ENCODE measurements at regions not wholly inside any gene's neighbourhood (a gene's known extent, or its start where the extent isn't known, plus 50 kb on each side); places are given as distances from the start of the nearest gene placed in this dataset.
A peak's percentile ranks its signal among the peaks of the same experiment; 100 is the strongest.
"Not testable (repeated sequence)": the region's sequence is repeated elsewhere in the genome, so short reads cannot be mapped to it uniquely, and the experiment has no call there.

DNA sequence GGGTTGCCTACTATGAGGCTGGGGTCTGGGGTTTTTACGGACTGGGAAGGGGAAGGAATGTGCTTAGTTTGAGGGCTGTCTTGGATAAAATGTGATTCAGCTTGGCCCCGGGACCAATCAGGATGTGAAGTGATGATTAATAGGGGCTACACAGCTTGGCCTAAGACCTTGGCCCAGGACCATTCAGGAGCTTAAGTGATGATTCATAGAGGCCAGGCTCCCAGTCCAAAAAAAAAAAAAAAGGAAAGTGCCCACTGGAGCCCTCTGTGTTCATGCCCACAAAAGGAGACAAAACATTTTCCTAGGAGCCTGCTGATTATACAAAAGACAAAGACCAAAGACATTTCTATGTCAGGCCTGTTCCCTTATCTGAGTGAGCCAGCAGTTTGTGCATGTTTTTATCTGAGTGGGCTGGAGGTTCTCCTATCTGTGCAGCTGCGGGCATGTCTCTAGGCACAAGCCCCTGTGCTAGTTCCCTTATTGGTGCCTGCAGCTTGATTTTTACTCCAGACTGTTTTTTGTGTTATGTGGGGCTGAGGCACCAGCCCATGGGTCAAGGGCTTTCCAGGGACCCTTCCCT is 898.2 kb upstream of the GOT2 start:
- peak; percentile 67 for DNase-seq (ENCODE audit: low spot score)

DNA sequence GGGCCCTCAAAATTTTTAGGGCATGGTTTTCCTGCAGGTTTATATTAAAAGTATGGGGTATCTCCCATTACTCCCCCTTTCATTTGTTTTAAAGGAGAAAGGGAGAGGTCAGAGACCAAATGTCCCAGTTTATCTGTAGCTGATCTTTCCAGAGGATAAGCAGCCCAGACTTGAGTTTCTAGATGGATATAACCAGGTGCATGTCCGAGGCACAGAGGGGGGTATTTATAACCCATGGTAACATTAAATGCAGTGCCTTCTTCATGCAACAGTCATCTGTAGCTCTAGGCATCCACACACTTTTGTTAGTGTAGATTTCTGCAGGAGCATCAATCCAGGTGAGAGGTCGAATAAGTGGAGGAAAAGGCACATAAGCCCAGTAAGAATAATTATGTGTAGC is 890.3 kb upstream of the GOT2 start:
- DNase-seq (ENCODE audit: low spot score) = not testable (repeated sequence)

DNA sequence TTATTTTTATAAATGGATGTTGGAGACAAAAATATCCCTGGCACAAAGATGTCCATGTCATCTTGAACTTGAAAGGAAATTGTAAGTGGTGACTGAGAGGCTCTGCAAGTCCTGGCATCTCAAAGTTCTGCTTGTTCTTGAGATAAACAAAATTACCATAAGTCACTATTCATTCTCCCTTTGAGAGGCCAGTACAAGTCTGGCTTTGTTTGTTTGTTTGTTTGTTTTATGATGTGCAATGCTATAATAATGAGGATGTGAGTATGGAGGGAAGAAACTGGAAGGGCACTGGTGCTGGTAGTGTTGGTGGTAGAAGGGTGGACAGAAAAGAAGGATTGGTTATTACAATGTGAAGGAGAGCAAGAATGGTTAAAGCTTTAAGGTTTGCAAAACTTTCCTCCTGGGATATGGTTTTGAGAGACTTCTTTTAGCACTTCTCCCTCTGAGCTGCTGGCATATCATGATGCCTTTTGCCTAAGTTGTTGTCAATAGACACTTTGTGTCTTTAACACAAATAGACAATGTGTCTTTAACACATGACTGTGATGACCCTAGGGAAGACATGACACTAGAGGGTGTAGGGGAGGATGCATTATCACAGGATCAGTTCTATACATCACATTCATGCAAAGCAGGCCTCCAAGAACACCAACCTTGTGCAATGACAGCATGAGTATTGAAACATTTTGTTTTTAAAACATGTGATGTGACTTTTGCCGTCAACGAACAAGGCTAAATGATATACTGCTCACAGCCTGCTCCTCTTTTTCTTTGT is 880.5 kb upstream of the GOT2 start:
- DNase-seq (ENCODE audit: low spot score) = no peak

DNA sequence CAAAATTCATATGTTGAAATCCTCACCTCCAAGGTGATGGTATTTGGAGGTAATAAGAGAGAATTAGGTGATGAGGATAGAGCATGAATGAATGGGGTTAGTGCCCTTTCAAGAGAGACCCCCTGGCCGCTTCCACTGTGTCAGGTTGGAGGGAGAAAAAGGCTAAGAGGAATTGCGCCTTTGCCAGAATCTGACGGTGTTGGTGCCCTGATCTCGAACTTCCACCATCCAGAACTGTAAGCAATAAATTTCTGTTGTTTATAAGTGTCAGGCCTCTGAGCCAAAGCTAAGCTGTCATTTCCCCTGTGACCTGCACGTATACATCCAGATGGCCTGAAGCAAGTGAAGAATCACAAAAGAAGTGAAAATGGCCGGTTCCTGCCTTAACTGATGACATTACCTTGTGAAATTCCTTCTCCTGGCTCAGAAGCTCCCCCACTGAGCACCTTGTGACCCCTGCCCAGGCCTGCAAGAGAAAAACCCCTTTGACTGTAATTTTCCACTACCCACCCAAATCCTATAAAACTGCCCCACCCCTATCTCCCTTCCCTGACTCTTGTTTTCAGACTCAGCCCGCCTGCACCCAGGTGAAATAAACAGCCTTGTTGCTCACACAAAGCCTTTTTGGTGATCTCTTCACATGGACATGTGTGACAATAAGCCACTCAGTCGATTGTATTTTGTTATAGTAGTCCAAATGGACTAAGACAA is 878.9 kb upstream of the GOT2 start:
- DNase-seq (ENCODE audit: low spot score) = not testable (repeated sequence)

DNA sequence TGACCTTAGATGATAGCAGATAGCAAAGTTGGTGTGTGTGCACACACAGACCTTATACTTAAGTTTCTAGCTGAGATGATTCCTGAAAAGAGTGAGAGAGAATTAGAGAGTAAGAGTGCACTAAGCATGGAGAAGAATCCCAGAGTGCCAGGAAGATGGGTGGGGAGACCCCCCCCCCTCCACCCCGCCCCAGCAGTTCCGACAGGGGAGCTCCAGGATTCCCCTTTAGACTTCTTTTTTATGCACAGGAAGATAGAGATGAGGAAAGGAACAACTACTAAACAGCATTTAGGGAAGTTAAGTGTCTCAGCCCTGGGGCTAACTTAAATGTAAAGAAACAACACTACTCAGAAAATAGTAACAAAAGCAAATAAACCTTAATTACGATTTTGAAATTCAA is 878.0 kb upstream of the GOT2 start:
- DNase-seq (ENCODE audit: low spot score) = no peak

DNA sequence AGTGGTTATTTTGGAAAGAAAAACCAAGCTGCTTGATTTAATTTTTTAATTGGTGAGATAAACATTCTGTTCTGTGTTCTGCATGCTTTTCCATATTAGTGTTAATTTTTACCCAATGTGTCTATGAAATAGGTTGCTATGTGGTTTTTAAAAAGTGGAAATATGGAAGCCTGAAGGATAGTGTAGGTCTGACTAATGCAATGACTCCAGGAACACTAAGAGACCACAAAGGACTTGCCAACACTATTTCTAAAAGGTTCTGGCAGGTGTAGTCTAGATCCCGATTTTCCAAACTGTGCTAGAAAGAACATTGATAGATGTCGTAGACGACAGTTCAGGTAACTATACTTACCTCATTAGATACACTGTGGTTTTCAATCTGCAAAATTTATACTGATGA is 877.4 kb upstream of the GOT2 start:
- DNase-seq (ENCODE audit: low spot score) = peak; percentile 5

DNA sequence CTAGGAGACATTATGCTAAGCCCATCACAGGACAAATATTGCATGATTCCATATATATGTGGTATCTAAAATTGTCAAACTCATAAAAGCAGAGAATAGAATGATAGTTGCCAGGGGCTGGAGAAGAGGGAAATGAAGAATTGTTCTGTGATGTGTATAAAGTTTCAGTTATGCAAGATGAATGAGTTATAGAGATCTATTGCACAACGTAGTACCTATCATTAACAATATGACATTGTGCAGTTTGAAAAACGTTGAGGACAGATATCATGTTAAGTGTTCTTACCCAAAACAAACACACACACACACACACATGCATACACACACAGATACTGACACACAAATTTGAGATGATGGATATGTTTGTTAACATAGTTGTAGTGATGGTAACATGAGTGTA is 871.6 kb upstream of the GOT2 start:
- DNase-seq (ENCODE audit: low spot score) = no peak

DNA sequence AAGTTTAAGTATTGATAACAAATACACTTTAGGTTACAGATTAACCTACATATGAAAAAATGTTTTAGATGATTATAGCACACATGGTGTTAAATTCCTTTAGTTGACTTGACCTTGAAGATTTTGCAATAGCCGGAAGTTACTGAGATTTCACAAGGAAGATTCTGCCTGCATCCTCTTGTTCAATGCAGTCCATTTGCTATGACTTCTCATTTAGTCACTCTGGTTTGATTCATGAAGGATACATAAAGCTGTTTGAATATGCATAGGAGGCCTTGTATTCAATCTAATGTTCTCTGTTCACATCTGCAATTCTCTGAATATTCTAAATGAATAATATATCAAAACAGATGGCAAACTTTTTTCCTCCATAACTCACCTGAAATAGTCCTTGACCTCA is 870.2 kb upstream of the GOT2 start:
- no peak for DNase-seq (ENCODE audit: low spot score)

DNA sequence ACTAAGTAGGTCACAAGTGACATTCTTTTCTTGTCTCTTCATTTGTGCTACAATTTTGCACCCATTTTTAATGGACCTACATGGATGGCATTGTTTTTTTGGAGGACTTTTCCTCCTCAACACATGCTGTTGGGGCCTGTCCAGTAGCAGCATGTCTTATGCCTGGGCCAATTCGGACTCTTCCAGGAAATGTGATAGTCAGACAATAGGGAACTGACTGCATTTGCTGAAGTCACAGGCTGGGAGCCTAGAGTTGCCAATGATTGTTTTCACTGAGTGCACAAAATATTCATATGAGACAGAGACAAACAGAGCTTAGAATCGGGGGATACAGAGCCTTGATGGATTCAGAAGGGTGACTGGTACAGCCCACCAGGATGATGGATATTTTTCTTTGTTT is 867.3 kb upstream of the GOT2 start:
- no peak for DNase-seq (ENCODE audit: low spot score)

DNA sequence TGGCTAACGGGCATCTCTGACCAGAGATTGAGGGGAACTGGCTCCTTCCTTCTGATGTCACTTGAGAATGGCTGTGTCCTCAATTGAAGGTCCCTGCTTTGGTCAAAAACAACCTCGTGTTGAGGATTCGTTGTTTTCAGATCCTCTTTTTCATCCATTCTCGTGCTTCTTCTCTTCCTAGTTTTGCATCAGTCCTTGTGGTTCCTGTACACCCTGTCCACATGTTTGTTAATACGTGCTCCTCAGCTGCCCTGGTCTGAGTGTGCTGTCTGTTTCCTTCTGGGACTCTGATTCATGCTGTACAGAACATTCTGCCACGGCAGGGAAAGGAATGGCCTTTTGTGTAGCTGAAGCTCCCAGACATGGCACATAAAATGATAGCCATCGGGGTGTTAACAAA is 863.2 kb upstream of the GOT2 start:
- no peak for DNase-seq (ENCODE audit: low spot score)

DNA sequence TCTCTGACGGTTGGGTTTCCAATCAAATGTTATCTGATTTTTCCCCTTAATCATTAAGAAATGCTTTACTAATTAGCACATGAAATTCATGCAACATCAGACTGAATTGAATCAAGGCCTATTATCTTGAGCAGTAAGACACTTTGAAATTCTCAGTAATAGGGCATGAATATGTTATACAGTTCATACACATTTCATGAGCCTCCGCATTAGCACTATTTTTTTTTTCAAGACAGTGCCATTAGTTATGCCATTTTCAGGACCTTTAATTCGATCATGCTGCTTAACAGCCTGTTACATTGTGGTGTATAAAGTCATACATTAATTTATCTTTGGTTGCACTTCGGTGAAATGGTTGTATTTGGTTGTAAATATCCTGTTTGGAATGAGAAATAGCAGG is 862.6 kb upstream of the GOT2 start:
- DNase-seq (ENCODE audit: low spot score) = no peak

DNA sequence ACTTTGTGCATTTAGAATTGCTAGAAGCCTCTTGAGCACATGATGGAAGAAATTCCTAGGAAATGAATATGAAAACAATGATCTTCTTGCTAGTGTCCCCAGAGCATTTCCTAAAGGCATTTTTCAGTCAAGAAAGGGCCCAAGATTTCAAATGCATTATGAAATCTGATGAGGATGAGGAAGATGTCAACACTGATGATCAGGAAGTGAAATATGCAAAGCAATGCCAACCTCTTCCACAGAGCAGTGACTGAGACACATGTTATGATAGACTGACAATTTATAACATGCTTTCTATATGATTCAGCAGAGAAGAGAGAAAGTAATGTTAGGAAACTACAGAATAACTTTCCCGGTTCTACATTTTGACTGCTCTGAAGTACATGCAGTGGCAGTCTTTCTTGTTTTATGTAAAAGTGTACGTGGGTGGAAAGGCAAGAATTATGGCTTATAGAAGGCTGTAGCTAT is 859.1 kb upstream of the GOT2 start:
- peak; percentile 83 for DNase-seq (ENCODE audit: low spot score)

DNA sequence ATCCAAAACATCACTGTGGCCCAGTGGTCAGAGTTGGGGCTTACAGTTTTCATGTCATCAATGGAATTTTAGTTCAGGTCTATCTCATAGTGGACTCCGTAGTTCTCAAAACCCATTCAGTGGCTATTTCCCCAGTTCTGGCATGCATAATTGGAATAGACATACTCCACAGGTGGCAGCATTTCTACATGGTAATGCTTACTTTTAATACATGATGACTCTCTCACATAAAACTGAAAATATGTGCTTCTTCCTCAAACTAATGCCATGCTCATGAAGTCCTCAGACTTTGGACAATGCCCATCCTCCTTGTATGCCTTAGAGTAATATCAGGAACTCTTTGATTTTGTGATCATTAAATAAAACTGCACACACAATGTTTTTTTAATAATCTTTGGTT is 857.4 kb upstream of the GOT2 start:
- DNase-seq (ENCODE audit: low spot score) = peak; percentile 22

DNA sequence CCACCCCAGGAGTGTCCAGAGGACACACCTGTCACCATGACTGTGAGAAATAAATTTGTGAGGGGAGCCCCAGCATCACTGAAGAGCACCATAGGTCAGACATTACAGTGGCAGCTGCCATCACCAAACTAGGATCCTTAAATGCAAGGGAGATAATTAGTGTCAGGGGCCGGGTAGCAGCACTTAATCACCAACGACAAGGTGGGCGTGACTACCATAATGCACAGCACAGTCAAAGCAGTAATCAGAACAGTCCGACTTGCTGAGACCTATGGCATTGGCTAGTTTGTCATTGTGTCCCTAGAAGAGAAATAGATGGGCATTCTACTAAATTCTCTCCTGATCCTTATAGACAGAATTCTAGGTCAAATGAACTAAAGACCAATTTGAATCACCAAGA is 856.7 kb upstream of the GOT2 start:
- no peak for DNase-seq (ENCODE audit: low spot score)

DNA sequence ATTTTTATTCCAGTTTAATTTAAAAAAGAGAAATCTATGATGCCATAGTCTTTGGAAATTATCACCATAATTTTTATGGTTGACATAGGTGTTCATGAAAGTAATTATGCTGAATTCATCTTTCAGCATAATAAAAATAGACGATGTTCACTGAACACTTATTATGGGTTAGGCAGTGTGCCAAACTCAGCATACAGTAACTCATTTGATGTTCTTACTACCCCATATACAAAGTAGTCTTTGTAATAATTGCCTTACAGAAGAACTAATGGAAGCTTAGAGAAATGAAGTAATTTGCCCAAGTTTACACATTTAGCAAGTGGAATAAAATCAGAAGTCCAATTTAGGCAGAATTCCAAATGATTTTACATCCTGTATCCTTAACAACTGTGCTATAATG is 852.2 kb upstream of the GOT2 start:
- DNase-seq (ENCODE audit: low spot score) = no peak

DNA sequence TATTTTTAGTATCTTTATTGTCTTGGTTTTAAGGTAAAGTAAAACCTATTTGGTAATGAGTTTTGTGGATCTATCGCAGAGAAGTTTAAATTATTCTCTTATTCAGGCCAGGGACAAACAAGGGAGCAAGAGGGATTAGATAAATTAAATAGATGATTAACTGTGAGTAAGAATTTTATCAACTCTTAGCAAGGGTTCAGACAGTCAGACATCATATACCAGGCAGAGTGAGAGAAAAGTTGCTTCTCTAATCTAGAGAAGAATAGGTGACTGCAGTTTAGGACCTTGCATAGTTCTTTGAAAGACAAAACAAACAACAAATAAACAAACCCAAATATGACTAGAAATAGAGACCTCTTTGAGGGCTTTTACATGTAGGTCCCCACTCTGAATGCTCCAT is 840.2 kb upstream of the GOT2 start:
- no peak for DNase-seq (ENCODE audit: low spot score)

DNA sequence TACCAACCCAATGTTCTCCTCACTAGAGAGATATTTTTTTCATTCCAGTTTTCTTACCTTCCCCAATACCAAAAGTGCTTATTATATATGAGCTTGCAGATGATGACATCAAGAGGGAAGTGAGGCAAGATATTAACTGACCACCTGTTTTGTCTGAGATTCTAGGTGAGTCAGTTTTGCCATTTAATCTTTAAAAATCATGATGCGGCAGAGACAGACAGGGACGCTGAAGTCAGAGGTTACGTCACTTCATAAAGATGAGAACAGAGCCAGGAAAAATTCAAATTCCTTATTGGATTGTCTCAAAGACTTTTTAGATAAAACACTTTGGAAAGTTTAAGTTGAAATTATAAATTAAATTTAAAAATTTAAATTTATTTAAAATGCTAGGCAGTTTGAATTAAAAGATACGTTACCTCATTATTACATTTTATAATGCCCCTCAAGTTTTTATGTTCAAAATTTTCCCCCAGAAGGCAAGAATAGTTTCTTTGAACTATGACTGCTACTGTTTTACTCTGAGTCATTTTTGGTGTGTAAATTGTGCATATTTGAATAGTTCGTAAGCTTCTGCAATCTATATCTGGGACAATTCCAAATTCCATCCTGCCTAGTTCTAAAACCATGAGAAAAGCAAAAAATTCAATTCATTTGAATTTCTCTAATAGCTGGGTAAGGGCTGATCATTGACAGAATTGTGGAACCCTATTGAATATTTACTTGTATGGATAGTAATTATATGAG is 839.6 kb upstream of the GOT2 start:
- DNase-seq (ENCODE audit: low spot score) = peak; percentile 56

DNA sequence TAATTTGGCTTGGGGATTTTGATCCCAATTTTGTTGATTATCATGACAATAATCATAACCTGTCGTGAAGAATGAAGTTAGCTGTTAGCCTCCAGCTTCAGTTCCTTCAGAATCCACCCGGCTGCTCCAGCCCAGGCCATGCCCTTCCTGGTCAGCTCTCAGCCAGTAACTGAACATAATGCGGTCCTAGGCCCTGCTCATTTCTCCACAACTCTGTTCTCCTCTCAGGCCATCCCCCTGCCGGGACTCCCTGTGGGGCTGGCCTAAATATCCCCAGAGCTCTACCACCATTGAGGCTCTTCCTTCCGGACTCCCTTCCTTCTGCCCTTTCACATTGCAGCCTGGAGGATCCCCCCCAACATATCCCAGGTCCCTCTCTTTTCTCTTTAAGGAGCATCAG is 833.4 kb upstream of the GOT2 start:
- DNase-seq (ENCODE audit: low spot score) = no peak

DNA sequence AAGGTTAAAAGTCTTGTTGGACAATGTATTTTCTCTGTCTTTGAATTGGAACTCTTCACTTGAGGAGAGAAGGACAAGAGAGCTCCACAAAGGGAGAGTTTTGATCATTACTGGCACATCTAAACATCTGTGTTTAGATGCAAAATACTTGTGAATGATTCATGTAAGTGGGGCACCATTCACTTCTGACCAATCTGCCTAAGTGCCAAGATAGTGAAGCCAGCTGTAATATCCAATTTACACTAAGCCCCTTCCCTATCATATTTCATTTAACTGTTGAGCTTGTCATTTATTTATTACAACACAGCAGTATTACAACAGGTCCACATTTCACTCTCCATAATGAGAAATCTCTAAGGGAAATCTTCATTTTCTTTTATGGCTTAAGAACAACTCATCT is 832.3 kb upstream of the GOT2 start:
- DNase-seq (ENCODE audit: low spot score) = peak; percentile 8

DNA sequence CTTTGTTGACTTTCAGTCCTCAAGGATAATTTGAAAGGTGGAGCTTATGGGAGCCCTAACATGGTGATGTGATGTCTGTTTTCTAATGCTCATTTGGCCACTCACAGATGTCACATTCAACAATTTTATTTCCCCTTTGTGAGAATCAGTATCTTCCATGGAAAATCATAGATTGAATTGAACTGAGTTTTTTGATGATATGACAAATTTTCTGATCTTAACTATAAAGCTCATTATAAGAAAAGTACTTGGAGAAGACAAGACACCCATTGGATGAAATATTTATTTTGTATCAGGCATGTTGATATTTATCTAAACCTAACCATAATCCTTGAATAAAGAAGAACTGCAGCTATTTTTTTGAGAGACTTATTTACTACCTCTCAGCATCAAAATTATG is 824.6 kb upstream of the GOT2 start:
- no peak for DNase-seq (ENCODE audit: low spot score)

DNA sequence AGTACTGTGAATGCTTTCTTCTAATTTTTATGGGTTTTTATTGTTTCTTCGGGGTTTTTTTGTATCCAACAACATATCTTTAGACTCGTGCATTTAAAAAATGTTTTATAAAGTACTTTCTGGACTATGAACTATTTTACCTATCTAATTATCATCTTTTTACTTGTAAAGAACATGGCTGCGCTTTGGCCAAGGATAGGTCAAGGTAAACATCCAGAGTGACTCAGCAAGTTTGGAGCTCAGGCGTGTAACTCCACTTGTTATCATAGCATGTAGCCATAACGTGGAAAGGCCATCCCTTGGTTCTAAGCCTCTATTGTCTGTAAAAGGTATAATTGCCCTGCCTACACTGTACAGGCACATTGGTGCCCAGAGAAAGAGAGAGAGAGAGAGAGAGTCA is 818.0 kb upstream of the GOT2 start:
- no peak for DNase-seq (ENCODE audit: low spot score)

DNA sequence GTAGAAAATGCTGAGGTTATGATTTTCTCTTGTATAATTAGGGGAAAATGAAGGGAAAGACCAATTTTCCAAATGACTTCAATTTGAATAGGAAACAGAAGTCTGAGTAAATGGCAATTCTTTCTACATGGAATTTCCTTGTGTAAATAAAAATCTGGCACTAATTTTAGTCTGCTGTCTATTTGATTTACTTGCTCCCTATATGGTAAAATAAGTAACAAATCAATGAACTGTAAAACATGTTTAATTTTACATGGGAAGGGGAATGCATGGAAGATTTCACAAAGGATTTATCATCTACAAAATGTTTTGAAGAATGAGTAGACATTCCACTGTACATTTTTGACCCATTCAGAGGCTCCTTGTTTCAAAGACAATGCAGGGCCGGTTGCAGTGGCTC is 811.6 kb upstream of the GOT2 start:
- no peak for DNase-seq (ENCODE audit: low spot score)

DNA sequence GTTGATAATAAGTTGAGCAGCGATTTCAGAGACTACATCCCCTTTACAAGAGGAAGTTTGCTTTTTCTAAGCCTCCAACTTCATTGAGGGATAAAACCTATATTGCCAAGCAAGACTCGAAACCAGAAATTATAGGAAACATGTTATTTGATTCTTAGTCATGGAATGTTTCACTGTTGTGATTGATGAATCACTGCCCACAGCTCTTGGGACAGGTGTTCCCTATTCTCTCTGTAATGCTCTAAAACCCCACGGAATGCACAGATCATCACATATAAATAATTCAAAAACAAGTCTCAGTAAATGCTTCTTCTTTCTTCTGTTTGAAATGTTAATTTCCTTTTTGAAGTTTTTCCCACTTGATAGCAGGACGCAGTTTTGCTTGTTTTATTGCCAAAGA is 809.5 kb upstream of the GOT2 start:
- no peak for DNase-seq (ENCODE audit: low spot score)

Data from AG08395 (cell line).